Endothelial cell of umbilical vein (primary cell): ENCODE measurements at regions not wholly inside any gene's neighbourhood (a gene's known extent, or its start where the extent isn't known, plus 50 kb on each side); places are given as distances from the start of the nearest gene placed in this dataset.

Experiments
- BruUV-seq: library from RNA; stranded (reverse); fragments of 400-500 nt; replicated peaks from 2 replicates; lab custom pipeline; 2021; lab: Mats Ljungman, UMichigan
- CTCF ChIA-PET: fragments of 300-600, 350-600 bp; sonication (Branson Sonifier 250); formaldehyde crosslinking; loops from one replicate; lab custom pipeline; 2021; ENCODE audit warnings: antibody characterized with exemption, inconsistent platforms; lab: Charles Lee
- POLR2A ChIA-PET: fragments of 300-600, 350-600 bp; sonication (Branson Sonifier 250); formaldehyde crosslinking; loops from one replicate; lab custom pipeline; 2021; ENCODE audit warnings: antibody characterized with exemption, inconsistent platforms; lab: Charles Lee
- DNase-seq: peaks from one replicate; pipeline ENCODE4 v3.0.0-alpha.2; 2011; ENCODE audit warnings: low read depth, low spot score
- FAIRE-seq: peaks from 2 replicates; lab custom pipeline; 2011; peaks lifted over from hg19 to GRCh38; lab: Jason Lieb, UNC
- H2AFZ ChIP-seq: 2 replicates; pipeline ENCODE4 v1.6.0; 2012; ENCODE audit warnings: low read depth, low read length, control low read depth, inconsistent platforms
- H3K27ac ChIP-seq: 2 replicates; pipeline ENCODE4 v1.5.1; 2011; ENCODE audit warnings: low read depth, mild to moderate bottlenecking, control low read depth, low read length, moderate library complexity; ENCODE audit not compliant: insufficient read depth
- H3K27me3 ChIP-seq, 2 experiments: 2 replicates each; pipeline versions ENCODE4 v1.6.0 to v1.6.1; 2011; ENCODE audit warnings: low read length in 2 of 2, mixed read lengths in 1 of 2; ENCODE audit not compliant: control insufficient read depth in 2 of 2, insufficient read depth in 2 of 2
- H3K36me3 ChIP-seq, 2 experiments: 2 replicates in 1 of 2; 3 replicates in 1 of 2; pipeline ENCODE4 v1.5.1; 2011; ENCODE audit warnings: low read length in 2 of 2, mild to moderate bottlenecking in 1 of 2, moderate library complexity in 1 of 2; ENCODE audit not compliant: control insufficient read depth in 2 of 2, insufficient read depth in 2 of 2; ENCODE audit errors: extremely low read depth in 1 of 2
- H3K4me1 ChIP-seq: 3 replicates; pipeline ENCODE4 v1.5.1; 2011; ENCODE audit warnings: mild to moderate bottlenecking, low read length; ENCODE audit not compliant: control insufficient read depth, insufficient read depth; ENCODE audit errors: extremely low read depth
- H3K4me2 ChIP-seq: 2 replicates; pipeline ENCODE4 v1.6.1; 2011; ENCODE audit warnings: low read length, control low read depth, mixed read lengths; ENCODE audit not compliant: insufficient read depth
- H3K4me3 ChIP-seq, 3 experiments: fragments of 200-600 bp in 1 of 3; sonication (generic), shearing (Covaris generic) in 1 of 3; replicated peaks in 1 of 3; 2 replicates each; pipeline ENCODE4 v1.5.1; 2011 to 2016; ENCODE audit warnings: control low read depth in 3 of 3, low read length in 3 of 3, mild to moderate bottlenecking in 2 of 3, inconsistent platforms in 1 of 3, low read depth in 1 of 3, moderate library complexity in 1 of 3; ENCODE audit not compliant: insufficient read depth in 1 of 3
- H3K79me2 ChIP-seq: 2 replicates; pipeline ENCODE4 v1.6.0; 2012; ENCODE audit warnings: low read length, inconsistent platforms; ENCODE audit not compliant: control insufficient read depth, insufficient read depth
- H3K9ac ChIP-seq: replicated peaks from 2 replicates; pipeline ENCODE3; 2011; ENCODE audit warnings: low read length, control low read depth; ENCODE audit not compliant: insufficient read depth; ENCODE audit errors: extremely low read depth
- H3K9me1 ChIP-seq: replicated peaks from 3 replicates; pipeline ENCODE4 v1.6.0; 2011; ENCODE audit warnings: mild to moderate bottlenecking, low read length; ENCODE audit not compliant: control insufficient read depth, insufficient read depth; ENCODE audit errors: extremely low read depth
- H3K9me3 ChIP-seq: replicated peaks from 2 replicates; pipeline ENCODE4 v1.5.1; 2012; ENCODE audit warnings: low read length, inconsistent platforms; ENCODE audit not compliant: control insufficient read depth, insufficient read depth
- H4K20me1 ChIP-seq: replicated peaks from 2 replicates; pipeline ENCODE3; 2011; ENCODE audit warnings: mild to moderate bottlenecking, low read length; ENCODE audit not compliant: control insufficient read depth, insufficient read depth; ENCODE audit errors: extremely low read depth
- EZH2 ChIP-seq: IDR thresholded peaks from 2 replicates; pipeline ENCODE4 v1.6.1; 2012; ENCODE audit warnings: borderline replicate concordance, low read depth, mild to moderate bottlenecking, moderate library complexity, low read length, inconsistent platforms; ENCODE audit not compliant: severe bottlenecking
- FOS ChIP-seq: IDR thresholded peaks from 2 replicates; pipeline ENCODE4 v1.6.1; 2011; ENCODE audit warnings: mild to moderate bottlenecking, low read length, moderate library complexity, borderline replicate concordance; ENCODE audit not compliant: insufficient read depth
- GATA2 ChIP-seq: IDR thresholded peaks from 2 replicates; pipeline ENCODE4 v1.7.0; 2011; ENCODE audit warnings: low read depth, mild to moderate bottlenecking, moderate library complexity, mixed read lengths, low read length; ENCODE audit not compliant: insufficient read length, insufficient read depth
- JUN ChIP-seq: IDR thresholded peaks from 2 replicates; pipeline ENCODE4 v1.6.1; 2011; ENCODE audit warnings: borderline replicate concordance, low read depth; ENCODE audit not compliant: insufficient read length, insufficient read depth
- MYC ChIP-seq: IDR thresholded peaks from one replicate; pipeline ENCODE4 v1.6.1; 2011; ENCODE audit warnings: mild to moderate bottlenecking, low read depth, low read length
- POLR2A ChIP-seq: IDR thresholded peaks from 2 replicates; pipeline ENCODE4 v1.6.1; 2012; ENCODE audit warnings: low read depth, mild to moderate bottlenecking, control low read depth, low read length
- POLR2AphosphoS5 ChIP-seq: IDR thresholded peaks from 2 replicates; pipeline ENCODE4 v1.6.1; 2012; ENCODE audit warnings: low read depth, mild to moderate bottlenecking, control low read depth, low read length, moderate library complexity; ENCODE audit not compliant: insufficient read depth
- dilution Hi-C: fragments of 300-500 bp; cut with MboI; formaldehyde crosslinking; loops from one replicate; pipeline ENCODE4 v1.15.0; 2019; ENCODE audit warnings: low sequenced_read_pairs; ENCODE audit not compliant: extremely low pct_ligation_motif_present
- intact Hi-C: fragments of 100-400 bp; cut with micrococcal nuclease; formaldehyde crosslinking; loops from one replicate; pipeline ENCODE4 v1.10.0; 2022
- TF ChIP-seq, protein P1 (sequence below): IDR thresholded peaks from 2 replicates; pipeline ENCODE4 v1.6.1; 2011; ENCODE audit not compliant: insufficient read depth, insufficient read length
- TF ChIP-seq, protein P2 (sequence below), 2 donors: IDR thresholded peaks; 1 replicate in 1 of 2; 2 replicates in 1 of 2; pipeline ENCODE4 v1.5.1; 2011; ENCODE audit warnings: low read length in 2 of 2, mild to moderate bottlenecking in 2 of 2, moderate library complexity in 2 of 2, control low read depth in 1 of 2, inconsistent platforms in 1 of 2, low read depth in 1 of 2; ENCODE audit not compliant: insufficient read depth in 1 of 2; ENCODE audit errors: extremely low read depth in 1 of 2

- DNase-seq: no peak
- Histone ChIP-seq H3K4me3 (no peak overlapping the region), H2AFZ (no peak overlapping the region), H3K27ac (no peak overlapping the region), H3K9me1 (no peaks in the 10 kb centered on the region), H3K4me1 (no peaks in the 10 kb centered on the region), H3K36me3 (no peaks in the 10 kb centered on the region), H4K20me1 (no peaks in the 10 kb centered on the region), H3K9me3 (no peaks in the 10 kb centered on the region), H3K9ac (no peak overlapping the region), H3K27me3 (no peaks in the 10 kb centered on the region), H3K79me2 (no peaks in the 10 kb centered on the region), H3K4me2 (no peak overlapping the region)
- dilution Hi-C loops (no loop called here), intact Hi-C loops (no loop called here)
- CTCF ChIA-PET: no interaction called here
- TF ChIP-seq POLR2A (no peak), POLR2AphosphoS5 (no peak), FOS (no peak), GATA2 (no peak), JUN (no peak), EZH2 (no peak), MYC (no peak)
- TF ChIP-seq, protein P1, sequence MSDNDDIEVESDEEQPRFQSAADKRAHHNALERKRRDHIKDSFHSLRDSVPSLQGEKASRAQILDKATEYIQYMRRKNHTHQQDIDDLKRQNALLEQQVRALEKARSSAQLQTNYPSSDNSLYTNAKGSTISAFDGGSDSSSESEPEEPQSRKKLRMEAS: no peak
- TF ChIP-seq, protein P2, sequence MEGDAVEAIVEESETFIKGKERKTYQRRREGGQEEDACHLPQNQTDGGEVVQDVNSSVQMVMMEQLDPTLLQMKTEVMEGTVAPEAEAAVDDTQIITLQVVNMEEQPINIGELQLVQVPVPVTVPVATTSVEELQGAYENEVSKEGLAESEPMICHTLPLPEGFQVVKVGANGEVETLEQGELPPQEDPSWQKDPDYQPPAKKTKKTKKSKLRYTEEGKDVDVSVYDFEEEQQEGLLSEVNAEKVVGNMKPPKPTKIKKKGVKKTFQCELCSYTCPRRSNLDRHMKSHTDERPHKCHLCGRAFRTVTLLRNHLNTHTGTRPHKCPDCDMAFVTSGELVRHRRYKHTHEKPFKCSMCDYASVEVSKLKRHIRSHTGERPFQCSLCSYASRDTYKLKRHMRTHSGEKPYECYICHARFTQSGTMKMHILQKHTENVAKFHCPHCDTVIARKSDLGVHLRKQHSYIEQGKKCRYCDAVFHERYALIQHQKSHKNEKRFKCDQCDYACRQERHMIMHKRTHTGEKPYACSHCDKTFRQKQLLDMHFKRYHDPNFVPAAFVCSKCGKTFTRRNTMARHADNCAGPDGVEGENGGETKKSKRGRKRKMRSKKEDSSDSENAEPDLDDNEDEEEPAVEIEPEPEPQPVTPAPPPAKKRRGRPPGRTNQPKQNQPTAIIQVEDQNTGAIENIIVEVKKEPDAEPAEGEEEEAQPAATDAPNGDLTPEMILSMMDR (IDR thresholded peaks at IDR 0.05; ENCODE audit: extremely low read depth in 1 of 2, insufficient read depth in 1 of 2, low read depth in 1 of 2, low read length in 2 of 2): no peak
- BruUV-seq: no TSS peak
- POLR2A ChIA-PET: no interaction called here
- FAIRE-seq: no peak
These were observed 126.2 kb upstream of the ZDHHC15 start for GRCh38 chrX:75648803-75649588.
